Kidney tubule cell (primary cell): ENCODE measurements at regions not wholly inside any gene's neighbourhood (a gene's known extent, or its start where the extent isn't known, plus 50 kb on each side); places are given as distances from the start of the nearest gene placed in this dataset.
"Not testable (repeated sequence)": the region's sequence is repeated elsewhere in the genome, so short reads cannot be mapped to it uniquely, and the experiment has no call there.

ENCODE experiments used
- DNase-seq: peaks from one replicate; pipeline ENCODE4 v3.0.0-alpha.2; 2018; ENCODE audit warnings: low spot score

DNA sequence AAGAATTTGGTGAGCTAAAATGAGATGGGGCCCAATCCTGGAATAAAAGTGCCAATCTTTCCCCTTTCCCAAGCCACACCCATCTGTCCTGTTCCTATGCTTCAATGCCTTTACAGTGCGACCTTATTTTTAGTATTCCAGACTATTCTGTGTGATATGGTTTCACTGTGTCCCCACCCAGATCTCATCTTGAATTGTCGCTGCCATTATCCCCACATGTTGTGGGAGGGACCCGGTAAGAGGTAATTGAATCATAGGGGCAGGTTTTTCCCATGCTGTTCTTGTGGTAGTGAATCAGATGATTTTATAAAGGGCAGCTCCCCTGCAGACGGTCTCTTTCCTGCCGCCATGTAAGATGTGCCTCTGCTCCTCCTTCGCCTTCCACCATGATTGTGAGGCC is 129.3 kb upstream of the KIF26B start:
- no peak for DNase-seq

DNA sequence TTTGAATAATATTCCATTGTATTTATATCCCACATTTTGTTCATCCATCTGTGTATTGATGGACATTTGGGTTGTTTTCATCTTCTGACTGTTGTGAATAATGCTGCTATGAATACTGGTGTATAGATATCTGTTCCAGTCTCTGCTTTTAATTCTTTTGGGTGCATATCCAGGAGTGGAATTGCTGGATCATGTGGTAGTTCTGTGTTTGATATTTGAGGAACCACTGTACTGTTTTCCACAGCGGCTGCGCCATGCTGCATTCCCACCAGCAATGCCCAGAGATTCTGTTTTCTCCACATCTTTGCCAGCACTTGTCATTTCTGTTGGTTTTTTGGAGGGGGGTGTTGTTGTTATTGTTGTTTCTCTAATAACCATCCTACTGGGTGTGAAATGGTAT is 131.6 kb upstream of the KIF26B start:
- no peak for DNase-seq

DNA sequence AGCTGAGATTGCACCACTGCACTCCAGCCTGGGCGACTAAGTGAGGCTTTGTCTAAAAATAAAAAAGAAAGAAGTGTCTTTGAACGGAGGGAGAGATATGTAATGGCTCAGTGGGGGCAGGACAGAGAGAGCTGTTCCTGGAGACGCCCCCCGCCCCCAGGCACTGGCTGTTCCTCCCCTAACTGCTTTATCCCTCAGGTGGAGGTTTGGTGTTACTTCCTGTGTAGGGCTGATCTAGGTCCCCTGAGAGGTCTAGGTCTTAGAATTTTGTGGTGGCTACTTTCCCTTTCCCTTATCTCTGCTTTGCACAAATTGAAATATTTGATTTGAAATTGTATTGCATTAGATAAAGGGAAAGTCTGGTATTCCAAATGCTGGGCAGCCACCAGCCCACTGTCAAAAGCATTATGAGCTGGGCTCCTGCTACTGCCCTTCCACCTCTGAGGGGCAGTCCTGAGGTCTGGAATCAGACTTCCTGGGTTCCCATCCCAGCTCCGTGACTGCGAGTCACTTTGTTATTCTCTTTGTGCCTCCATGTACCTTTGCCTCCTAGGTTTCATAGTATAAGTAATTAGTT is 134.8 kb upstream of the KIF26B start:
- DNase-seq, result no peak

DNA sequence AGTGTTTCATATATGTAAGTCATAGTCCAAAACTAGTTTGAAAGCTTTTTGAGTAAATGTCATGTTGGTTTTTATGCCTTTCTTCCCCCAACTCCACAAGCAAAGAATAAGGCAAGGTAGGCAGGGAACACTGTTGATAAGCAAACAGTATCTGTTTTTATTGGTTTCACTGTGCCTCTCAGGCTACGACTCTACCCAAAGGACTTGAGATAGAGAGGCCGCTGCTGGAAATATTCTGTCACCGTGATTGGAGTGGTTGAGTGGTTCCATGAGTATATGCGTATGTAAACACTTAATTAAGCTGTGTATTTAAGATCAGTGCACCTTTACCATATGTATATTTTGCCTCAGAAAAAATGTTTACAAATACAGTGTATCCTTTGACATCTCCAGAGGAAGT is 138.1 kb upstream of the KIF26B start:
- DNase-seq, result no peak

DNA sequence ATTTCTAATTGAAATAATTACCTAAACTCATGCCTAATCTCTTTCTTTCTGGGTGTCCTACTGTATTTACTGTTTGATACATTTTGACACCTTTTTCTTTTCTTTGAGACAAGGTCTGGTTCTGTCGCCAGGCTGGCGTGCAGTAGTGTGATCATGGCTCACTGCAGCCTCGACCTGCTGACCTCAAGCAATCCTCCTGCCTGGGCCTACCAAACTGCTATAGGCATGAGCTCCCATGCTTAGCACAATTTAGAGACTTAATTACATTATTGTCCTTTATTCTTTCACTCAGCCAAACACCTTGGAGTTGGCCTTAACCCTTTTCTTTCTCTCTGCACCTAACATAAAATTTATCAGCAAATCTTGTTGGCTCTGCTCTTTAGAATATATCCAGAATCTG is 139.8 kb upstream of the KIF26B start:
- DNase-seq, result no peak

DNA sequence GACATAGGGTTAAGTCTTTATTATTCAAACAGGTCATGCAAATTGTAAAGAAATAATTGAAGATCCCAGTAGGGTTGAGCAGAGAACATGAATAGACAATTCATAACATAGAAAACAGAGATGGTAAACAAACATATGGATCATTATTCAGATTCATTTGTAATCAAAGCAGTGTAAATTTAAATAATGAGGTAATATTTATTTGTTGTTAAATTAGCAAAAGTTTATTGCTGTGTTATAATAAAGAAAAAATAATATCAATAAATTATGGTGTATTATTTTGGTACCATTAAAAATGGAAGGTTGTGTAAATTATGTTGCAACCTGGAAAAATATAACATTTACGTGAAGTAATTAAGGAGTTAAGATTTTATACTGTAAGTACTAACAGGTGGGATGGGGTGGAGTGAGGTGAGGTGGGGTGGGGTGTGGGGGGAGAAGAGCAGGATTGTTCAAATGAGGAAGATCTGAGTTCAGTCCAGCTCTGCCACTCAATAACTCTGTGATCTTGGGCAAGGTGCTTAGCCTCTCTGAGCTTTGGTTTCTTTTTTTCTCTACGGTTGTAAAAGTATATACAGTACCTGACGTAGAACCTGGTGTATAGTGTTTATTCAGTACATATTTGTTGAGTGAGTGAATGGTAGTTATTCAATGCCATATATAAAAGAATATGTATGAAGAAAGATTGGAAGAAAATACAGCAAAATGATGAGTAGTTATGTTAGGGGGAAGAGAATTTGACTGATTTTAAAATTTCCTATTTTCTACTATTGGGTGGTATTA is 140.3 kb upstream of the KIF26B start:
- DNase-seq, result no peak

DNA sequence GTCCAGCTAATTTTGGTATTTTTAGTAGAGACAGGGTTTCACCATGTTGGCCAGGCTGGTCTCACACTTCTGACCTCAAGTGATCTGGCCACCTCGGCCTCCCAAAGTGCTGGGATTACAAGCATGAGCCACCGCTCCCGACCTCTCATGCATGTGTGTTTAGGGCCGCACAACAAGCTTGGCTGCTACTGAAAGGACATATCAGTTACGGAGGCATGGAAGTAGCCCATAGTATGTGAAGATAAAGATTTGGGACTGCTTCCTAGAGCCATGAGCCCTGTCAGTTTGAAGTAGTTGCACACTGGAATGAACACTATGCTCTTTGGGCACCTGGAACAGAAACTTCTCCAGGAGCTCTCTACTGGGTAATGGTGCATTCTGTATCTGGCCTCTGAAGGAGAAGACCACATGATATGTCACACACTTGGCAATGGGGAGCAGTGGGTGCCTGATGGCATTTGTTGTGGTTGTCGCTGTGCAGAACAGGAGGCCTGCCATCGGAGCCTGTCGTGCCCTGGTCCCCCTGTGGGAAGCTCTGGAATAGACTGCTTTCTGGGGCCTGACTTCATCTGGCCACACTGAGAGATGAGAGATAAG is 144.7 kb upstream of the KIF26B start:
- no peak for DNase-seq

DNA sequence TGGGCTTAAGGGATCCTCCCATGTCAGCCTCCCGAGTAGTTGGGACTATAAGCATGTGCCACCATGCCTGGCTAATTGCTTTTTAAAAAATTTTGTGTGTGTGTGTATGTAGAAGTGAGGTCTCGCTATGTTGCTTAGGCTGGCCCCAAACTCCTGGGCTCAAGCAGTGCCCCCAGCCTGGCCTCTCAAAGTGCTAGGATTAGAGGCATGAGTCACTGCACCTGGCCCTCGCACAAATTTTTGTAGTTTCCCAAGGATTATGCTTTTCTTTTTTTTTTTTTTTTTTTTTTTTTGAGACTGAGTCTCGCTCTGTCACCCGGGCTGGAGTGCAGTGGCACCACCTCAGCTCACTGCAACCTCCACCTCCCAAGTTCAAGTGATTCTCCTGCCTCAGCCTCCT is 144.4 kb upstream of the HNRNPU start:
- no peak for DNase-seq

DNA sequence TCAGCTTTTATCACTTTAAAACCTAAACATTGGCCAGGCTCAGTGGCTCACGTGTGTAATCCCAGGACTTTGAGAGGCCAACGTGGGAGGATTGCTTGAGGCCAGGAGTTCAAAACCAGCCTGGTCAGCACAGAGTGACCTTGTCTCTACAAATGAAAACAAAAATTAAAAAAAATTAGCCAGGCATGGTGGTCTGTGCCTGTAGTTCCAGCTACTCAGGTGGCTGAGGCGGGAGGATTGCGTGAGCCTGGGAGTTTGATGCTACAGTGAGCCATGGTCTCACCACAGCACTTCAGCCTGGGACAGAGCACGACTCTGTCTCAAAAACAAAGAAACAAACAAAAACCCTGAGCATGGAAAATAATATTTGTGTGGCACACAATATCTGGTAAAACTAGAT is 143.5 kb upstream of the HNRNPU start:
- no peak for DNase-seq

DNA sequence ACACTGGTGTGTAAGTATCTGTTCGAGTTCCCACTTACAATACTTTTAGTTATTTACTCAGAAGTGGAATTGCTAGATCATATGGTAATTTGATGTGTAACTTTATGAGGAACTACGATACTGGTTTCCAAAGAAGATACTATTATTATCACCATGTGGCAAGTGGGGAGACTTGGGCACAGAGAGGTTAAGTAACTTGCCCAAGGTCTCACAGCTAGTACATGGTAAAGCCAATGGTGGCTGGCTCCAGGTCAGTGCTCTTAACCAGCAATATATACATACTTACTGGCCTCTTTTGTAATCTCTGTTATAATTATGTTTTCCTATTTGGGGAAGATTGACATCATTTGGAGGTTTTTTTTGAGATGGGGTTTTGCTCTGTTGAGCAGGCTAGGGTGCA is 138.9 kb upstream of the HNRNPU start:
- DNase-seq, result no peak

DNA sequence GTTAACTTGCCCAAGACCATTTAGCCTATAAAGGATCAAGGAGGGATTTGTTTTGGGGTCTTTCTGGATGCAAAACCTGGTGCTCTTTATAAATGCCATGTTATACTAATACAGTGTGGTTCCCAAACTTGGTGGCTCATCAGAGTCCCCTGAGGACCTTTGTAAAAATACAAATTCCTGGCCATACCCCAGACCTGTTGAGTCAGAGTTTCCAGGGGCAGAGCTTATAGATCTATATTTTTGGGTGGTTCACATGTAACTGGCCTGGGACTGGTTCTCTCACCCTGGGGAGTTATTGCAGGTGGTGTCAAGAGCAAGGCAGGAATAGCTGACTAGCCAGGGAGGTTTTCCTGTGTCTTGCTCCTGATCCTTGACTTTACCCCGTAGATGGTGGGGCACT is 136.9 kb upstream of the HNRNPU start:
- no peak for DNase-seq

DNA sequence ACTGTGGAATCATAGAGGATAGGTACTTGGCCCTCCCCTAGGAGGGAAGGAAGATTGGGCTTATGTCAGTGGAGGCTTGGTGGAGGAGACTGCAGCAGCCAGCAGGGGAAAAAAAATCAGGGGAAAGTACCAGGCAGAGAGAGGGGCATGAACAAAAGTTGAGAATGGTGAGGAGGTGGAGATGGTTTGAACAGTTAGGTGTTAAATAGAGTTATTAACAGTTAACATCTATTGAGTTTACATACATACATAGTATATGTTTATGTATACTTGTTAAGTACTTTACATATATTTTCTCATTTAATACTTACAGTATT is 136.5 kb upstream of the HNRNPU start:
- DNase-seq, result no peak

DNA sequence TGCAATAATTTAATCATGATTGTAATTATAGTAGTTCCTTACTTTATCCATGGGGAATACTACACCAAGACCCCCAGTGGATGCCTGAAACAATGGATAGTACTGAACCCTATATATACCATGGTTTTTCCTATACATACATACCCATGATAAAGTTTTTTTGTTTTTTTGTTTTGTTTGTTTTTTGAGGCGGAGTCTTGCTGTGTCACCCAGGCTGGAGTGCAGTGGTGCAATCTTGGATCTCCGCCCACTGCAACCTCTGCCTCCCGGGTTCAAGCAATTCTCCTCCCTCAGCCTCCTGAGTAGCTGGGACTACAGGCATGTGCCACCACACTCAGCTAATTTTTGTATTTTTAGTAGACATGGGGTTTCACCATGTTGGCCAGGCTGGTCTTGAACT is 135.3 kb upstream of the HNRNPU start:
- not testable (repeated sequence) for DNase-seq

DNA sequence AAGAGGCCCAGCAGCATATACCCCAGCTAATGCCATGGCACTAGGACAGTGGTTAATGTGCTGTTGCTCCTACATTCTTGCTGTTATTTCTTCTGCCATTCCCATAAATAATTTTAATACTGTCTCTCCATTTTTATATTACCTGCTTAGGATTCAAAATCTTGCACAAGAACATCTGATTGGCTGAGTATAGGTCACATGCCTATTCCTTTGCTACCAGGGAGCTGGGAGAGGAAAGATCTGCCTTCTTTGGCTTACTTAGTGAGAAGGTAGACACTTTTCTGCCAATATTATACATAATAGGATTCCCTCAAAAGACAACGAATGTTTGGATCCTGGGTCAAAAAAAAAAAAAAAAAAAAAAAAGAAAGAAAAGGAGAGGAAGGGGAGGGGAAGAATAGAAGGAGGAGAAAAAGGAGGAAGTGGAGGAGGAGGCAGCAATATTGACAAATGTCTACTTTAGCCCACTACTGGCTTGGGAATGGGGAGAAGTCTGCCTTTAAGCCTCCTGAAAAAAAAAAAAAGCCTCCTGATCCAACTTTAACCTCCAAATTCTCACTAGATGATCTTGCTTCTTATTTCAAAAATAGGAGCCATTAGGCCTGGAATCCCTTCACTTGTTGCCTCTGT is 134.5 kb upstream of the HNRNPU start:
- no peak for DNase-seq

DNA sequence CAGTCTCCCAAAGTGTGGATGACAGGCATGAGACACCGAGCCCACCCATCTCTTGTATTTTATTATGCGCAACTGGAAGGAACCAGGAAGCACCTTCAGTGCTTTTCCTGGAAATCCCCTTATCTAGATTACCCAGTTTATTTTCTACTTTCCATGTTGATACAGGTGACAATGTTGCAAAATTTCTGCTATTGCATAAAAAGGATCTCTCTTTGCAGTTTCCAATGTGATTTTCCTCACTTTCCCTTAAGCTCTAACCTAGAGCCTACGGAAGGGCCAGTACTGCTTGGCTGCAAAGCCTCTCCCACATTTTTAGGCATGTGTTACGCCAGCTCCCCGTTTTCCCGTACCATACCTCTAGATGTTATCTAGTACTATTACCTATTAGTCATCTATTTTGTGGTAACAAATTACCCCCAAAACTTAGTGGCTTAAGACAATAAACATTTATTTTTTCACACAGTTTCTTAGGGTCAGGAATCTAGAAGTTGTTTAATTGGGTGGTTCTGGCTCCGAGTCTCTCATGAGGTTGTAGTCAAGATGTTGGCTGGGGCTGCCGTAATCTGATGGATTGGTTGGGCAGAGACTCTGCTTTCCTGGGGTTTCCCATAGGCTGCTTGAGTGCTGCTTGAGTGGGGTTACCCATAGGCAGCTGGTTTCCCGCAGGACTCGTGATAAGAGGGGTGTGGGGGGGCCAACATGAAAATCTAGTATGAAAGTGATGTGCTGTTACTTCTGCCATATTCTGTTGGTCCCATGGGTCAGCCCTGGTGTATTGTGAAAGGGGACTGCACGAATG is 131.5 kb upstream of the HNRNPU start:
- DNase-seq, result no peak

DNA sequence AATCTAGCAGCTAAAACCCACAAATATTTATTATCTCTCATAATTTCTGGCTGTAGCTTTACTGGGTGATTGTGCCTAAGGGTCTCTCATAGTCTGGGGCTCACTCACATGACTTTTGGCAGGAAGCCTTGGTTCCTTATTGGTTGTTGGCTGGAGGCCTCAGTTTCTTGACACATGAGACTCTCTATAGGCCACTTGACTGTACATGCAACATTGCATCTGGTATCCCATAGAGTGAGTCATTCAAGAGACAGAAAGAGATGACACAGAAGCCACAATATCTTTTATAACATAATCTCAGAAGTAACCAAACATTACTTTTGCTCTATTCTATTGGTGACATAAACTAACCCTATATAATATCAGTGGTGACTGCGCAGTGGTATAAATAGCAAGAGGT is 128.5 kb upstream of the HNRNPU start:
- peak; percentile 9 for DNase-seq

DNA sequence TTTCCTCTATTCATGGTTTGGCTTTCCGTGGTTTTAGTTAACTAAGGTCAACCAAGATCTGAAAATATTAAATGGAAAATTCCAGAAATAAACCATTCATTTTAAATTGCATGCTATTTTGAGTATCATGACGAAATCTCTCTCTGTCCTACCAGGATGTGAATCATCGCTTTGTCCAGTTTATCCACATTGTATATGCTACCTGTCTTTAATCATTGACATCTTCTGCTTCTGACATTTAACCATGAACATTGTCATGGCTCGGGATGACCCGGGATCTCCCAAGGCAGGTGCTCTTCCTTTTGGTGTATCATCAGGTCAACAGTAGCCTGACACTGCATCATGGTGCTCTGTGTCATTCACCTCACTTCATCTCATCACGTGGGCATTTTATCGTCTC is 125.5 kb upstream of the HNRNPU start:
- peak; percentile 90 for DNase-seq

DNA sequence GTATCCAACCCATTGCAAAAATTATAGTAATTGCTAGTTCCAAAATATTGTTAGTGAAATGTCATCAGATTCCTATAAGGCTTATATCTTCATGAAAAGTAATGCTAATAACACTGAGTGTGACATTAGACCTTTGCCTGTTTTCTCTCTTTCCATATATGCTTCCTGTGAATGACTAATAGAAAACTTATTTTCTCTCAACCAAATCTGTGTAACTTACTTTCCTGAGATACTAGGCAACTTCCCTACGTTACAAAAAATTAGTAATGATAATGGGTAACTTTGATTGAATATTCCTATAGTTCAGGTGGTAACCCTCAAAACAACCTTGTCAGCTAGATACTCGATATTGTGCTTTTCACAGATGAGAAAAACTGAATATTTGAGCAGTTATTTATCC is 124.2 kb upstream of the HNRNPU start:
- peak; percentile 12 for DNase-seq

DNA sequence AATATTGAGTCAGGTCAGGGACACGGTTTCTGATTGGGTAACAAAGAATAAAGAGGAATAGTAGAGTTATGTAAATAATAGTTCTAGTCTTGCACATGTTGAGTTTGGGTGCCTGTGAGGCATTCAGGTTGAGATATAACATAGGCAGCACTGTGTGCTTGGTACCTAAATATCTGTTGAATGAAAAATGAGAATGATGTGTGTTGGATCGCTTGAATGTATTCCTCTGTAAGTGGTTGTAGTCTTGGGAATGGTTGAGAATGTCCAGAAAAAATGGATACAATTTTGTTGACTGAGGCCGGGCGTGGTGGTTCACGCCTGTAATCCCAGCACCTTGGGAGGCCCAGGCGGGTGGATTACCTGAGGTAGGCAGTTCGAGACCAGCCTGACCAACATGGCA is 116.3 kb upstream of the HNRNPU start:
- no peak for DNase-seq

DNA sequence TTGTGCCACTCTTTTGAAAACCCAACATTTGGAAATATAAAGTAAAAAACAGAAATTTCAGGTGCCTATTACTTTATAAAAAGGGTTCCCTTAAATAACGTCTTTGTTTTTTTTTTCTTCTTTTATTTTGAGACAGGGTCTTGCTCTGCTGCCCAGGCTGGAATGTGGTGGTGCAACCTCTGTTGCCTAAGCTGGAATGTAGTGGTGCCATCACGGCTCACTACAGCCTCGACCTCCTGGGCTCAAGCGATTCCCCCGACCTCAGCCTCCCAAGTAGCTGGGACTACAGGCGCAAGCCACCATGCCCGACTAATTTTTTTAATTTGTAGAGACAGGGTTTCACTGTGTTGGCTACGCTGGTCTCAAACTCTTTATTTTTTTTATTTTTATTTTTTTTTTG is 110.2 kb upstream of the HNRNPU start:
- no peak for DNase-seq

DNA sequence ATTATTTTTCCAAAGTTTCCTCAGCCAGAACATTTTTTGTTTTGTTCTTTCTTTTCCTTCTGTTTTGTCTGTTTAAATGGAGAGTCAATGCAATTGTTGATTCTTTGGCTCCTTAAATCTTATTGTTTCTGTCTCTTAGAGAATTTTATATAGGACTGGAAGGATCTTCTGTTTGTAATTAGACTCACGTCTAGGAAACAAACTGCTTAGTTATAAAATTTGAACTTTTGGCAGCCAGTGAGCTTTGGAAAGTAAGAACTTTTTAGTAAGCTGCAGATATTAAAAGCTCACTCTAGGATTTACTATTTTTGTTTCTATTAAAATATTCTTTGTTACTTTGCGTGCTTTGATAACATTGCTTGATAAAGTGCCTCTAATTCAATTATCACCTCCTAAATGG is 109.8 kb upstream of the HNRNPU start:
- DNase-seq, result no peak

DNA sequence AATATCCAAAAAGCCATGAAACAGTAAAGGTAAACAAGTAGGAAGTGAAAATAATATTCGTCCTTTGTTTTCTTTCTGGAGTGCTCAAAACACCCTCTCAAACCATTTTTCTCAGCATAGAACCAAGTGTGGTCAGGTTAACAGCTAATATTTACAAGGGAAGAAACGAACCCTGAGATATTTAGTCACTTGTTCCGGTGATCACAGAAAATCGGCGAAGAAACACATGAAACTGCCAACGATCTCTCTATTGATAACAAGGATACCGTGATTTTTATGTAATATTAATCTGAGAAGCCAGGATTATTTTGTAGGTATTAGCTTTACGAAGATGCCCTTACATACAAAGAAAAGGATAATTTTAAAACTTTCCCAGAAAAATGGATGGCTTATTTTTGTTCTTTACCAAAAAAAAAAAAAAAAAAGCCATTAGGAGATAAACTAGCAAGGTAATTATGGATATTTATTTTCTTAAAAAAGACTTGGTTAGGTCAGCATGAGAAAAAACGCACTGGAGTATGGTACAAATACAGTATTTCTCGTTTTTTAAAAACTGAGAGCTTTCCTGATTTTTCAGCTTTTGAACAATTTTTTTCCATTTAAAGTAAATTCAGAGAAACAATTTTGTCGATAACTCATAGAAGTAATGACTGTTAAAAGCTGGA is 107.3 kb upstream of the HNRNPU start:
- DNase-seq, result no peak
